GM12891 (cell line): ENCODE measurements at regions not wholly inside any gene's neighbourhood (a gene's known extent, or its start where the extent isn't known, plus 50 kb on each side); places are given as distances from the start of the nearest gene placed in this dataset.

Source experiments
- POLR2A ChIP-seq: IDR thresholded peaks from 2 replicates; pipeline ENCODE4 v1.6.1; 2011; ENCODE audit warnings: low read depth, low read length, control low read depth
- TAF1 ChIP-seq: IDR thresholded peaks from 2 replicates; pipeline ENCODE4 v1.6.1; 2011; ENCODE audit warnings: low read depth, low read length, control low read depth

DNA sequence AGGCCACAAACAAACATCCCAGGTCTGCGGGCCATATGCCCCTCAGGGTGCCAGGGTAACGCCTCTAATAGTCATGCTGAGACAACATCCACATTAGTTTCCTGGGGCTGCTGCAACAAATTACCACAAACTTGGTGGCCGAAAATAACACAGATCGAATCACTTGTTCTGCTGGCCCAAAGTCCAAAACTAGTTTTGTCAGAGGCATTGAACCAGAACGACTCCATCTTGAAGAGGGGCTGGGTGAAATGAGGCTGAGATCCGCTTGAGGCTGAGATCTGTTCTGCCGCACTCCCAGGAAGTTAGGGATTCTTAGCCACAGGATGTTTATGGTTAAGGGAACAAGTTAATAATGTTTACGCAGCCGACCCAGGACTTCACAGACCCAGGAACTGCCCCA, 66.7 kb downstream of the COPS8 start:
- TF ChIP-seq TAF1, result no peak
- TF ChIP-seq POLR2A, result no peak
